HEK293T (cell line): ENCODE measurements at regions not wholly inside any gene's neighbourhood (a gene's known extent, or its start where the extent isn't known, plus 50 kb on each side); places are given as distances from the start of the nearest gene placed in this dataset.

Experiments
- CTCF ChIA-PET: fragments of 350-600 bp; formaldehyde crosslinking; extraction: SDS; loops from one replicate; lab custom pipeline; 2021; ENCODE audit warnings: antibody characterized with exemption, inconsistent platforms; lab: Yijun Ruan, JAX
- POLR2A ChIA-PET: fragments of 350-600 bp; formaldehyde crosslinking; extraction: SDS; loops from one replicate; lab custom pipeline; 2020; ENCODE audit warnings: antibody characterized with exemption, inconsistent platforms; lab: Yijun Ruan, JAX
- DNase-seq: peaks from one replicate; pipeline ENCODE4 v3.0.0; 2012; ENCODE audit warnings: mixed read lengths; ENCODE audit errors: extremely low spot score
- ARNT ChIP-seq: fragments of 450-650 bp; IDR thresholded peaks from 2 replicates; pipeline ENCODE4 v1.6.1; 2017; ENCODE audit warnings: mild to moderate bottlenecking
- BHLHE40 ChIP-seq: fragments of 450-650 bp; IDR thresholded peaks from 2 replicates; pipeline ENCODE4 v1.6.1; 2016; ENCODE audit warnings: mild to moderate bottlenecking, moderate library complexity, borderline replicate concordance
- CTBP1 ChIP-seq: fragments of 450-650 bp; IDR thresholded peaks from 2 replicates; pipeline ENCODE4 v1.6.1; 2016; ENCODE audit warnings: borderline replicate concordance
- ELF4 ChIP-seq: fragments of 450-650 bp; IDR thresholded peaks from 2 replicates; pipeline ENCODE4 v1.6.1; 2017; ENCODE audit warnings: antibody characterized with exemption
- FOXA1 ChIP-seq: fragments of 450-650 bp; IDR thresholded peaks from 2 replicates; pipeline ENCODE4 v1.6.1; 2016; ENCODE audit warnings: mild to moderate bottlenecking
- FOXK2 ChIP-seq: fragments of 450-650 bp; IDR thresholded peaks from 2 replicates; pipeline ENCODE4 v1.6.1; 2016; ENCODE audit warnings: mild to moderate bottlenecking
- FOXM1 ChIP-seq: fragments of 450-650 bp; IDR thresholded peaks from 2 replicates; pipeline ENCODE4 v1.6.1; 2017; ENCODE audit warnings: mild to moderate bottlenecking, borderline replicate concordance
- HDGF ChIP-seq: fragments of 450-650 bp; IDR thresholded peaks from 2 replicates; pipeline ENCODE4 v1.6.1; 2017; ENCODE audit warnings: antibody characterized with exemption, borderline replicate concordance
- L3MBTL2 ChIP-seq: fragments of 450-650 bp; conservative IDR thresholded peaks from 2 replicates; pipeline ENCODE4 v1.6.1; 2016; ENCODE audit warnings: mild to moderate bottlenecking
- LEF1 ChIP-seq: fragments of 450-650 bp; IDR thresholded peaks from 2 replicates; pipeline ENCODE4 v1.6.1; 2017; ENCODE audit warnings: mild to moderate bottlenecking, borderline replicate concordance
- NFRKB ChIP-seq: fragments of 450-650 bp; IDR thresholded peaks from 2 replicates; pipeline ENCODE4 v1.6.1; 2016; ENCODE audit warnings: mild to moderate bottlenecking, moderate library complexity
- SP1 ChIP-seq: fragments of 450-650 bp; IDR thresholded peaks from 2 replicates; pipeline ENCODE4 v1.6.1; 2017
- SUZ12 ChIP-seq: fragments of 450-650 bp; IDR thresholded peaks from 2 replicates; pipeline ENCODE4 v1.6.1; 2016; ENCODE audit warnings: mild to moderate bottlenecking
- TARDBP ChIP-seq: fragments of 450-650 bp; IDR thresholded peaks from 2 replicates; pipeline ENCODE4 v1.6.1; 2016
- ZNF384 ChIP-seq: fragments of 450-650 bp; IDR thresholded peaks from 2 replicates; pipeline ENCODE4 v1.6.1; 2016
- TF ChIP-seq, protein P1 (sequence below): fragments of 450-650 bp; IDR thresholded peaks from 2 replicates; pipeline ENCODE4 v1.6.1; 2016

DNA sequence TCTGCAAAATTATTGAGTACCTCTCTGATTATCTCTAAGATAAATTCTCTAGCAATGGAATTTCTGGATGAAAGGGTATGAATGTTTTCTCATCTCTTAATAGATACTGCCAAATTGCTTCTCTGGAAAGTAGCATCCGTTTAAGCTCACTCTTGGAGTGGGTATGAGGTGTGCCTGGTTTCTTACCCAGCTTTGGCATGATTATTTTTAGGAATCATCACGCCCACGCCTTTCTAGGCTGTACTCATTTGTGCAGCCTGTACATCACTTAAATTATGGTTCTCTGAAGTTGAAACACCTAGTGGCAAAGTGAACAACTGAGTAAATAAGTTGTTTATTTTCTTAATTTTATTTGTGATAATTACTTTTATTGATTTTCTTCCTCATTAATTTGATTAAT is 156.5 kb upstream of the IL12B start:
- POLR2A ChIA-PET: no interaction called here
- no peak for DNase-seq
- CTCF ChIA-PET: interaction anchor here (0.7 kb wide), 1 partner anchor 29 kb away, joined by 3 read pairs; no protein-coding TSS in a partner anchor
- TF ChIP-seq BHLHE40 (no peak), ZNF384 (no peak), HDGF (no peak), SUZ12 (no peak)
- TF ChIP-seq, protein P1, sequence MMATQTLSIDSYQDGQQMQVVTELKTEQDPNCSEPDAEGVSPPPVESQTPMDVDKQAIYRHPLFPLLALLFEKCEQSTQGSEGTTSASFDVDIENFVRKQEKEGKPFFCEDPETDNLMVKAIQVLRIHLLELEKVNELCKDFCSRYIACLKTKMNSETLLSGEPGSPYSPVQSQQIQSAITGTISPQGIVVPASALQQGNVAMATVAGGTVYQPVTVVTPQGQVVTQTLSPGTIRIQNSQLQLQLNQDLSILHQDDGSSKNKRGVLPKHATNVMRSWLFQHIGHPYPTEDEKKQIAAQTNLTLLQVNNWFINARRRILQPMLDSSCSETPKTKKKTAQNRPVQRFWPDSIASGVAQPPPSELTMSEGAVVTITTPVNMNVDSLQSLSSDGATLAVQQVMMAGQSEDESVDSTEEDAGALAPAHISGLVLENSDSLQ: no peak

DNA sequence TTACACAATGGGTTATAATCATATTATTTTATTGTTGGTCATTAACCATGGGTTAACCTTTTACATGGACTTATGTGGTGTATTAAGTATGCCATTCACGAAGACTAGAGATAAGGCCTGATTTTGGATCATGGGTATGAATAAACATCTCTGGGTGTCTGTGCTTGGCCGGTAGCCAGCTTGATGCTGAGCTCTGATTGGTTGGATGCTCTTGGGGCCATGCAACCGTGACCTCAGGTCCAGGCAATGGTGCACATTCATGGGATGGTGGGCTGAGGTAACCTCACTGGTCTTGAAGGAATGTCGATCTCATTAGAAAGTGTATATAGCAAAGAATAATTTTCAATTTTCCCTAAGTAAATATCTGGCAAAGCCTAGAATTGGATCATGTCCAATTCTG is 158.2 kb upstream of the IL12B start:
- POLR2A ChIA-PET: no interaction called here
- TF ChIP-seq NFRKB (no peak), BHLHE40 (no peak), SUZ12 (no peak), FOXM1 (no peak), ZNF384 (no peak), SP1 (no peak), CTBP1 (no peak), FOXK2 (no peak), ELF4 (no peak)
- CTCF ChIA-PET: no interaction called here

DNA sequence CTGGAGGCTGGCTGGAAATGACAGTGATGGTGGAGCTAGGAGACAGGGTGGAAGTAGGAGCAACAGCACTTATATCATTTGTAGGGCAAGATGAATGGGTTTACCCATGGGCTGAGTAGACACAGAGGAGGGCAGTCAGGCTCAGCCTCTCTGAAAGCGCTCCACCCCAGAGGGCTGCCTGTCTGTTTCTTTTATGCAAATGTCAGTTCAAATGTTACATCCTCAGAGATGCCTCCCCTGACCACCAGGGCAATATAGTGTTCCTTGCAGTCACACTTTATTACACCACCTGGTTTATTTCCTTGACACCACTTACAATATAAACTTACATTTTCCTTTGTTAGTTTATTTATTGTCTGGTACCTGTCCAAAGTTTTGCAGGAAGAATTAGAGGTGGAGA is 159.5 kb upstream of the IL12B start:
- no peak for DNase-seq
- ChIA-PET CTCF (no interaction called here), POLR2A (no interaction called here)
- TF ChIP-seq, protein P1: no peak
- TF ChIP-seq HDGF (no peak), L3MBTL2 (no peak), TARDBP (no peak), SP1 (no peak), BHLHE40 (no peak)

More for the DNA sequence above, 158.2 kb upstream of the IL12B start:
- no peak for DNase-seq

DNA sequence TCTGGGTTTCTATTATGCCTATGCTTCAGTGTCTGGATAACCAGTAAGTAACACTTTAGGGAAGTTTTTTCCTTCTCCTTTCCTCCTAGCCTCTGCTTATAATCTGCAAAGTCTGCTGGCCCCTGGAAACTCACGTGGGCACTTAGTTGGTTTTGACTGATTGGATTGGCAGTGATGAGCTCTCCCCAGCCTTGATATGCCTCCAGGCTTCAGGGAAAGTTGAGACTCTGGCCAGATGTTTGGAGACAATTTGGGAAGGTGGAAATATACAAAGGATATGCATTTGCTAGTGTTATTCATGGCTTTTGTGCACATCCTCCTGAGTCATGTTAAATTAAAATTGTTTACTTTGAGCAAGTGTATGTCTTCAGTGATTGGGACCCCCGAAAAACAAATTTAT is 160.2 kb upstream of the IL12B start:
- TF ChIP-seq L3MBTL2: no peak
- TF ChIP-seq FOXK2: no peak
- TF ChIP-seq ELF4: no peak
- TF ChIP-seq, protein P1: no peak
- TF ChIP-seq TARDBP: no peak
- TF ChIP-seq LEF1: no peak
- no peak for TF ChIP-seq ARNT
- TF ChIP-seq FOXM1: no peak
- no peak for TF ChIP-seq FOXA1
- no peak for TF ChIP-seq ZNF384
- no peak for TF ChIP-seq CTBP1
- TF ChIP-seq SP1: no peak
- TF ChIP-seq HDGF: no peak
- no peak for TF ChIP-seq BHLHE40
- TF ChIP-seq SUZ12: no peak
- TF ChIP-seq NFRKB: no peak
- POLR2A ChIA-PET: no interaction called here
- CTCF ChIA-PET: no interaction called here
- DNase-seq: no peak

DNA sequence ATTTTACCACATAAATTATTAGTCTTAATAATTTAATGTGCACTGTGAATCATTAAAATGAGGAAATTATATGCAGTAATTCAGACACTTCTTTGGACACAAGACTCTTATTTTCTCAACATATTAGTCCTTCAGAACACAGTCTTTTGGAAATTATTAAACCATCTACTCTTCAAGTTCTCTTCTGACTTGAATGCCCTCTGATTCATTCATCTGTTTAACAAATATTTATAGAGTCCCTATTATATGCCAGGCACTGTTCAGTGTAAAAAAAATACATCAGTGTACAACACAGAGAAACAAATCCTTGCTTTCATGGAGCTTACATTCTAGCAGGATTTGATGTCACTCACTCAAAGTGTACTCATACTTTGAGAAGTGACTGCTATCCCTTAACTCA is 163.4 kb upstream of the IL12B start:
- TF ChIP-seq SP1 (no peak), TARDBP (no peak), LEF1 (no peak), HDGF (no peak), ARNT (no peak), BHLHE40 (no peak), FOXA1 (no peak), ELF4 (no peak), L3MBTL2 (no peak), SUZ12 (no peak), FOXK2 (no peak)
- TF ChIP-seq, protein P1: no peak
- CTCF ChIA-PET: no interaction called here

DNA sequence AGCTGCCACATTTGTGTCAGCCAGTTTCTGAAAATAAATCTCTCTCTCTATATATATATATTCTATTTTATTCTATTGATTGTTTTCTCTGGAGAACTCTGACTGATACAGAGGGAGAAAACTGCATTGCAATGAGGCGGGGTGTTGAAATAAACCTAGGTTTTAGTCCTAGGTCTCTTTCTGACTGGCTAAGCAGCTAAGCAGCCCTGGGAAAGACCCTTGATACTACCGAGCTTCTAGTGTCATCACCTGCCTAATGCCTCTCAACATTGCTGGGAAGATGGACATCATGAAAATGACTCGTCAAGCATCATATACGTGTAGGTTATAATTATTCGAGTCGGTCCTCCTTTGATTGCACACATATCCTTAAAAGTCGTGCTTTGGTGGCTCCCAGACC is 166.5 kb upstream of the IL12B start:
- no peak for DNase-seq
- POLR2A ChIA-PET: no interaction called here
- CTCF ChIA-PET: interaction anchor here (0.6 kb wide), 1 partner anchor 511 kb away, joined by 7 read pairs; no protein-coding TSS in a partner anchor
- TF ChIP-seq CTBP1: no peak
- no peak for TF ChIP-seq ARNT
- no peak for TF ChIP-seq TARDBP
- no peak for TF ChIP-seq FOXK2
- TF ChIP-seq LEF1: no peak
- no peak for TF ChIP-seq ZNF384
- TF ChIP-seq FOXM1: no peak

More for the DNA sequence above, 163.4 kb upstream of the IL12B start:
- no peak for DNase-seq
- POLR2A ChIA-PET: no interaction called here
